ENCODE measurements at regions not wholly inside any gene's neighbourhood (a gene's known extent, or its start where the extent isn't known, plus 50 kb on each side); places are given as distances from the start of the nearest gene placed in this dataset.

DNA sequence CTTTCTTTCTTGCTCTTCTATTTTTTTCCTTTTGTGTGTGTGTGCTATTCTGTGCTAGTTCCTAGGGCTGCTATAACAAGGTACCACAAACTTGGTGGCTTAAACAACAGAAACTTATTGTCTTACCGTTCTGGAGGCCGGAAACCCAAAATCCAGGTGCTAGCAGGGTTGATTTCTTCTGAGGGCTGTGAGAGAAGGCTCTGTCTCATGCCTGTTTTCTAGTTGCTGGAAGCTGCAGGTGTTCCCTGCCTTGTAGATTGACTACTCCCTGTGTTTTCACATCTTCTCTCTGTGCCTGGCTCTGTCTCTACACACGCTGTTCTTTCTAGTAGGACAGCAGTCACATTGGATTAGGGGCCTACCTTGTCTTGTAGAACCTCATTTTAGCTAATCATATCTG lies 150.9 kb upstream of the DSCAM start:
- no peaks in the 10 kb centered on the region for H3K79me2 ChIP-seq (ENCODE audit: control insufficient read depth, low read length)
- TF ChIP-seq, protein P1, sequence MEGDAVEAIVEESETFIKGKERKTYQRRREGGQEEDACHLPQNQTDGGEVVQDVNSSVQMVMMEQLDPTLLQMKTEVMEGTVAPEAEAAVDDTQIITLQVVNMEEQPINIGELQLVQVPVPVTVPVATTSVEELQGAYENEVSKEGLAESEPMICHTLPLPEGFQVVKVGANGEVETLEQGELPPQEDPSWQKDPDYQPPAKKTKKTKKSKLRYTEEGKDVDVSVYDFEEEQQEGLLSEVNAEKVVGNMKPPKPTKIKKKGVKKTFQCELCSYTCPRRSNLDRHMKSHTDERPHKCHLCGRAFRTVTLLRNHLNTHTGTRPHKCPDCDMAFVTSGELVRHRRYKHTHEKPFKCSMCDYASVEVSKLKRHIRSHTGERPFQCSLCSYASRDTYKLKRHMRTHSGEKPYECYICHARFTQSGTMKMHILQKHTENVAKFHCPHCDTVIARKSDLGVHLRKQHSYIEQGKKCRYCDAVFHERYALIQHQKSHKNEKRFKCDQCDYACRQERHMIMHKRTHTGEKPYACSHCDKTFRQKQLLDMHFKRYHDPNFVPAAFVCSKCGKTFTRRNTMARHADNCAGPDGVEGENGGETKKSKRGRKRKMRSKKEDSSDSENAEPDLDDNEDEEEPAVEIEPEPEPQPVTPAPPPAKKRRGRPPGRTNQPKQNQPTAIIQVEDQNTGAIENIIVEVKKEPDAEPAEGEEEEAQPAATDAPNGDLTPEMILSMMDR (IDR thresholded peaks at IDR 0.05; ENCODE audit: low read depth, low read length, poor library complexity, severe bottlenecking) = no peak
- no peak for TF ChIP-seq EZH2phosphoT487 (IDR thresholded peaks at IDR 0.05; ENCODE audit: borderline replicate concordance, low read length)
- H3K27me3 ChIP-seq (ENCODE audit: control insufficient read depth, low read length) = no peaks in the 10 kb centered on the region
- no peaks in the 10 kb centered on the region for H3K9me2 ChIP-seq (replicated peaks; ENCODE audit: control insufficient read depth, low read length)
- H4K20me1 ChIP-seq (ENCODE audit: control insufficient read depth, insufficient read depth, low read depth, low read length) = no peaks in the 10 kb centered on the region
- no peak overlapping the region for H3K27ac ChIP-seq (ENCODE audit: low read depth, low read length)
- H3F3A ChIP-seq (ENCODE audit: control insufficient read depth, insufficient read depth) = no peaks in the 10 kb centered on the region
- H3K4me1 ChIP-seq (ENCODE audit: control insufficient read depth, low read length) = no peaks in the 10 kb centered on the region
- H3K4me2 ChIP-seq (ENCODE audit: low read length) = no peak overlapping the region
- H3K9me3 ChIP-seq (ENCODE audit: control insufficient read depth, insufficient read depth, low read length) = peaks cover 17% of the 10 kb centered on the region; the same call in 1 of the 2 replicates
- H3K36me3 ChIP-seq (ENCODE audit: control insufficient read depth, low read length) = no peaks in the 10 kb centered on the region
- no peak overlapping the region for H3K4me3 ChIP-seq (ENCODE audit: low read length)

DNA sequence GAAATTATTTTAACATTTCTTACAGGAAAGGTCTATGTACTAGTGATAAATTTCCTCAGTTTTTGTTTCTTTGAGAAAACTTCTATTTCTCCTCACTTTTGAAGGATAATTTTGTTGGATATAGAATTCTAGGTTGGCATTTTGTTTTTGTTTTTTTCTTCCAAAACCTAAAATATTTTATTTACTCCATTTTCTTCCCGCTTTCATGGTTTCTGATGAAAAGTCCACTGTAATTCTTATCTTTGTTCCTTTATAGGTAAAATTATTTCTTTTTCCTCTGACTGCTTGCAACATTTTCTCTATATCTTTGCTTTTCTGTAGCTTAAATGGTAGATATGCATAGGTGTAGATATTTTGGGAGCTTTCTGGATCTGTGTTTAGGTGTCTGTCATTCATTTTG lies 153.9 kb upstream of the DSCAM start:
- no peak overlapping the region for H3K4me2 ChIP-seq (ENCODE audit: low read length)
- no peaks in the 10 kb centered on the region for H3K79me2 ChIP-seq (ENCODE audit: control insufficient read depth, low read length)
- H3K36me3 ChIP-seq (ENCODE audit: control insufficient read depth, low read length) = no peaks in the 10 kb centered on the region
- H3K4me3 ChIP-seq (ENCODE audit: low read length) = no peak overlapping the region
- no peaks in the 10 kb centered on the region for H3K4me1 ChIP-seq (ENCODE audit: control insufficient read depth, low read length)
- no peaks in the 10 kb centered on the region for H3K9me2 ChIP-seq (replicated peaks; ENCODE audit: control insufficient read depth, low read length)
- peaks cover 12% of the 10 kb centered on the region; the same call in 1 of the 2 replicates for H3K9me3 ChIP-seq (ENCODE audit: control insufficient read depth, insufficient read depth, low read length)
- H4K20me1 ChIP-seq (ENCODE audit: control insufficient read depth, insufficient read depth, low read depth, low read length) = no peaks in the 10 kb centered on the region
- TF ChIP-seq, protein P1 (IDR thresholded peaks at IDR 0.05; ENCODE audit: low read depth, low read length, poor library complexity, severe bottlenecking) = no peak
- TF ChIP-seq EZH2phosphoT487 (IDR thresholded peaks at IDR 0.05; ENCODE audit: borderline replicate concordance, low read length) = no peak
- no peaks in the 10 kb centered on the region for H3F3A ChIP-seq (ENCODE audit: control insufficient read depth, insufficient read depth)
- H3K27me3 ChIP-seq (ENCODE audit: control insufficient read depth, low read length) = no peaks in the 10 kb centered on the region
- no peak overlapping the region for H3K27ac ChIP-seq (ENCODE audit: low read depth, low read length)

DNA sequence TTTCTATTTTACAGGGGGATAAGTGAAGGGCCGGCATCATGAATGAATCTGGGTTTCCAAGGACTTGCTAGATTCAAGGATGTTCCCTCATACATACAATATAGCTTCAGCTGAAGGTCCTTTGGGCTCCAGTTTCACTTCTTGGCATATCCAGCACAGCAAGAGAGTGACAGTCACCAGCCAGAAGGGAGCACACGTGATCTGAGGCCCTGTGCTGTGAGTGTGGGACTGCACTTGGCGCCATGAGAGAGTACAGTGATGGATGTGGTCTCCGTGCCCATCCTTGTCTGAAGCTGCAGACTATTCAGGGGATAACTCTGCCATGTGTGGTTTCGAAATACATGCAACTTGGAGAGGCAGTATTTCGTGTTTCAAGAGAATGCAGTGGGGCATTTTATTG lies 159.7 kb upstream of the DSCAM start:
- Histone ChIP-seq H3K9me3 (ENCODE audit: control insufficient read depth, insufficient read depth, low read length) (peaks cover 12% of the 10 kb centered on the region; the same call in 1 of the 2 replicates), H3K27me3 (ENCODE audit: control insufficient read depth, low read length) (no peaks in the 10 kb centered on the region), H3K27ac (ENCODE audit: low read depth, low read length) (no peak overlapping the region), H3K4me1 (ENCODE audit: control insufficient read depth, low read length) (no peaks in the 10 kb centered on the region), H3K79me2 (ENCODE audit: control insufficient read depth, low read length) (no peaks in the 10 kb centered on the region), H4K20me1 (ENCODE audit: control insufficient read depth, insufficient read depth, low read depth, low read length) (no peaks in the 10 kb centered on the region), H3K9me2 (replicated peaks; ENCODE audit: control insufficient read depth, low read length) (no peaks in the 10 kb centered on the region), H3K36me3 (ENCODE audit: control insufficient read depth, low read length) (no peaks in the 10 kb centered on the region), H3F3A (ENCODE audit: control insufficient read depth, insufficient read depth) (no peaks in the 10 kb centered on the region), H3K4me2 (ENCODE audit: low read length) (no peak overlapping the region), H3K4me3 (ENCODE audit: low read length) (no peak overlapping the region)
- TF ChIP-seq EZH2phosphoT487 (IDR thresholded peaks at IDR 0.05; ENCODE audit: borderline replicate concordance, low read length) = no peak
- TF ChIP-seq, protein P1 (IDR thresholded peaks at IDR 0.05; ENCODE audit: low read depth, low read length, poor library complexity, severe bottlenecking) = no peak

Data from DOHH2 (cell line).